H9 (cell line): ENCODE measurements at regions not wholly inside any gene's neighbourhood (a gene's known extent, or its start where the extent isn't known, plus 50 kb on each side); places are given as distances from the start of the nearest gene placed in this dataset.

Experiments
- DNase-seq: peaks from one replicate; pipeline ENCODE4 v3.0.0-alpha.2; 2017
- H2AFZ ChIP-seq: one replicate; pipeline ENCODE4 v1.6.1; 2013; ENCODE audit warnings: mild to moderate bottlenecking, low read length, control low read depth, moderate library complexity
- H2AK5ac ChIP-seq: 2 replicates; pipeline ENCODE4 v1.6.1; 2013; ENCODE audit warnings: low read length, control low read depth, mixed read lengths; ENCODE audit not compliant: insufficient read length
- H2BK120ac ChIP-seq: one replicate; pipeline ENCODE4 v1.6.1; 2013; ENCODE audit warnings: low read depth, mild to moderate bottlenecking, low read length, control low read depth, inconsistent platforms; ENCODE audit not compliant: poor library complexity, severe bottlenecking
- H2BK12ac ChIP-seq: 2 replicates; pipeline ENCODE4 v1.6.1; 2013; ENCODE audit warnings: low read length, control low read depth, mixed read lengths, low read depth; ENCODE audit not compliant: insufficient read length
- H2BK15ac ChIP-seq: 2 replicates; pipeline ENCODE4 v1.6.1; 2013; ENCODE audit warnings: low read depth, low read length, control low read depth
- H2BK20ac ChIP-seq: one replicate; pipeline ENCODE4 v1.6.1; 2013; ENCODE audit warnings: low read depth, mild to moderate bottlenecking, low read length, control low read depth, inconsistent platforms; ENCODE audit not compliant: poor library complexity, severe bottlenecking
- H2BK5ac ChIP-seq: 2 replicates; pipeline ENCODE4 v1.6.1; 2013; ENCODE audit warnings: low read length, control low read depth, mixed read lengths; ENCODE audit not compliant: insufficient read length
- H3K14ac ChIP-seq: 2 replicates; pipeline ENCODE4 v1.6.1; 2013; ENCODE audit warnings: low read length, control low read depth; ENCODE audit not compliant: insufficient read depth
- H3K18ac ChIP-seq: 2 replicates; pipeline ENCODE4 v1.6.1; 2013; ENCODE audit warnings: low read depth, mild to moderate bottlenecking, mixed read lengths, low read length, control low read depth; ENCODE audit not compliant: insufficient read length
- H3K23ac ChIP-seq: 2 replicates; pipeline ENCODE4 v1.6.1; 2013; ENCODE audit warnings: low read length, control low read depth, mixed read lengths, low read depth; ENCODE audit not compliant: insufficient read length
- H3K23me2 ChIP-seq: 2 replicates; pipeline ENCODE4 v1.6.1; 2013; ENCODE audit warnings: low read depth, mild to moderate bottlenecking, mixed read lengths, low read length, control low read depth; ENCODE audit not compliant: insufficient read length, poor library complexity, severe bottlenecking
- H3K27ac ChIP-seq: 2 replicates; pipeline ENCODE4 v1.5.1; 2013; ENCODE audit warnings: low read length, control low read depth, mixed read lengths, low read depth; ENCODE audit not compliant: insufficient read length
- H3K27me3 ChIP-seq: 2 replicates; pipeline ENCODE4 v1.6.1; 2013; ENCODE audit warnings: low read length, control low read depth, inconsistent platforms; ENCODE audit not compliant: insufficient read depth
- H3K4ac ChIP-seq: 2 replicates; pipeline ENCODE4 v1.6.1; 2013; ENCODE audit warnings: low read depth, mild to moderate bottlenecking, control low read depth, inconsistent platforms, low read length, moderate library complexity
- H3K4me1 ChIP-seq: 2 replicates; pipeline ENCODE4 v1.6.1; 2013; ENCODE audit warnings: low read length, control low read depth, inconsistent platforms; ENCODE audit not compliant: insufficient read depth
- H3K4me2 ChIP-seq: 2 replicates; pipeline ENCODE4 v1.6.1; 2013; ENCODE audit warnings: low read length, control low read depth, mixed read lengths; ENCODE audit not compliant: insufficient read length, insufficient read depth
- H3K56ac ChIP-seq: 2 replicates; pipeline ENCODE4 v1.6.1; 2013; ENCODE audit warnings: low read depth, mild to moderate bottlenecking, mixed read lengths, low read length, control low read depth; ENCODE audit not compliant: insufficient read length
- H3K79me1 ChIP-seq: 2 replicates; pipeline ENCODE4 v1.6.1; 2013; ENCODE audit warnings: low read depth, mild to moderate bottlenecking, moderate library complexity, low read length, control low read depth, inconsistent platforms; ENCODE audit not compliant: insufficient read depth, poor library complexity, severe bottlenecking
- H3K79me2 ChIP-seq: 2 replicates; pipeline ENCODE4 v1.6.1; 2013; ENCODE audit warnings: low read length, control low read depth, inconsistent platforms; ENCODE audit not compliant: insufficient read depth
- H3K9ac ChIP-seq: 2 replicates; pipeline ENCODE4 v1.6.1; 2013; ENCODE audit warnings: low read length, control low read depth, mixed read lengths; ENCODE audit not compliant: insufficient read length; ENCODE audit errors: extremely low read depth
- H3K9me3 ChIP-seq: one replicate; pipeline ENCODE4 v1.6.1; 2013; ENCODE audit warnings: low read depth, low read length, inconsistent platforms; ENCODE audit not compliant: control insufficient read depth
- H3T11ph ChIP-seq: one replicate; pipeline ENCODE4 v1.6.1; 2013; ENCODE audit warnings: mild to moderate bottlenecking, low read length, control low read depth, inconsistent platforms
- H4K20me1 ChIP-seq: one replicate; pipeline ENCODE4 v1.6.1; 2013; ENCODE audit not compliant: control insufficient read depth, insufficient read length, insufficient read depth
- H4K5ac ChIP-seq: 2 replicates; pipeline ENCODE4 v1.6.1; 2013; ENCODE audit warnings: low read depth, mild to moderate bottlenecking, mixed read lengths, low read length, control low read depth; ENCODE audit not compliant: insufficient read length
- H4K8ac ChIP-seq: replicated peaks from 2 replicates; pipeline ENCODE4 v1.6.1; 2013; ENCODE audit warnings: low read length, control low read depth, mixed read lengths, low read depth; ENCODE audit not compliant: insufficient read length
- H4K91ac ChIP-seq: 2 replicates; pipeline ENCODE4 v1.6.1; 2013; ENCODE audit warnings: low read depth, mild to moderate bottlenecking, moderate library complexity, mixed read lengths, low read length, control low read depth; ENCODE audit not compliant: insufficient read length
- H3K27ac Mint-ChIP-seq, 3 experiments: 2 replicates in 2 of 3; 3 replicates in 1 of 3; pipeline ENCODE4 v1.8.0; 2020 to 2021; ENCODE audit warnings: mixed read lengths in 3 of 3, mild to moderate bottlenecking in 1 of 3, moderate library complexity in 1 of 3
- H3K27me3 Mint-ChIP-seq: 2 replicates; pipeline ENCODE4 v1.8.0; 2021; ENCODE audit warnings: low read depth, mild to moderate bottlenecking, moderate library complexity, mixed read lengths
- H3K36me3 Mint-ChIP-seq, 3 experiments: 2 replicates in 2 of 3; 3 replicates in 1 of 3; pipeline ENCODE4 v1.8.0; 2020 to 2021; ENCODE audit warnings: low read depth in 3 of 3, mixed read lengths in 3 of 3; ENCODE audit not compliant: insufficient read depth in 1 of 3
- H3K4me1 Mint-ChIP-seq, 2 experiments: 2 replicates each; pipeline ENCODE4 v1.8.0; 2020; ENCODE audit warnings: mixed read lengths in 2 of 2
- H3K4me3 Mint-ChIP-seq, 2 experiments: 2 replicates in 1 of 2; 3 replicates in 1 of 2; pipeline ENCODE4 v1.8.0; 2020 to 2021; ENCODE audit warnings: mild to moderate bottlenecking in 2 of 2, mixed read lengths in 2 of 2, moderate library complexity in 1 of 2
- H3K9me3 Mint-ChIP-seq, 2 experiments: 2 replicates in 1 of 2; 3 replicates in 1 of 2; pipeline ENCODE4 v1.8.0; 2020; ENCODE audit warnings: mild to moderate bottlenecking in 2 of 2, mixed read lengths in 2 of 2, moderate library complexity in 1 of 2
- CTCF ChIP-seq: fragments of 200-600 bp; sonication (generic); conservative IDR thresholded peaks from 3 replicates; pipeline ENCODE4 v1.8.0; 2021; ENCODE audit warnings: antibody characterized with exemption, mild to moderate bottlenecking
- WGBS: extraction: QIAGEN DNeasy Blood & Tissue Kit; methylation state at CpG from one replicate; pipeline ENCODE4 v1.1.7; 2013; ENCODE audit warnings: missing lambda C conversion rate, low lambda C conversion rate, mixed read lengths; ENCODE audit not compliant: insufficient read length; ENCODE audit errors: extremely low coverage; 5-methylcytosine and 5-hydroxymethylcytosine counted together

GRCh38 chr3:165259541-165260193 lies 63.5 kb upstream of the SLITRK3 start:
- Mint-ChIP-seq H3K4me1 (no peaks in the 10 kb centered on the region), H3K27me3 (no peaks in the 10 kb centered on the region), H3K9me3 (no peaks in the 10 kb centered on the region), H3K4me3 (no peak overlapping the region), H3K27ac (peak overlapping the region in 1 of 3 experiments; percentile 78; a peak in 1 of 7 replicates), H3K36me3 (no peaks in the 10 kb centered on the region)
- WGBS = no CpG with 5 or more reads among the region's 4 CpGs
- Histone ChIP-seq H4K20me1 (no peaks in the 10 kb centered on the region), H3T11ph (no peak overlapping the region), H3K4me1 (no peaks in the 10 kb centered on the region), H4K5ac (no peak overlapping the region), H3K27ac (no peak overlapping the region), H3K27me3 (no peaks in the 10 kb centered on the region), H3K79me1 (no peaks in the 10 kb centered on the region), H3K4me2 (no peak overlapping the region), H2BK15ac (no peak overlapping the region), H3K4ac (no peak overlapping the region), H2BK20ac (no peak overlapping the region), H3K23me2 (no peaks in the 10 kb centered on the region), H3K18ac (no peak overlapping the region), H3K9me3 (no peaks in the 10 kb centered on the region), H4K91ac (no peak overlapping the region), H3K23ac (no peak overlapping the region), H3K56ac (no peak overlapping the region), H2BK120ac (no peak overlapping the region), H2BK12ac (no peak overlapping the region), H3K9ac (no peak overlapping the region), H2BK5ac (no peak overlapping the region), H3K79me2 (no peaks in the 10 kb centered on the region), H4K8ac (no peak overlapping the region), H2AK5ac (no peak overlapping the region), H3K14ac (no peak overlapping the region), H2AFZ (no peak overlapping the region)
- TF ChIP-seq CTCF = no peak
- no peak for DNase-seq
